ENCODE measurements at regions not wholly inside any gene's neighbourhood (a gene's known extent, or its start where the extent isn't known, plus 50 kb on each side); places are given as distances from the start of the nearest gene placed in this dataset.

DNA sequence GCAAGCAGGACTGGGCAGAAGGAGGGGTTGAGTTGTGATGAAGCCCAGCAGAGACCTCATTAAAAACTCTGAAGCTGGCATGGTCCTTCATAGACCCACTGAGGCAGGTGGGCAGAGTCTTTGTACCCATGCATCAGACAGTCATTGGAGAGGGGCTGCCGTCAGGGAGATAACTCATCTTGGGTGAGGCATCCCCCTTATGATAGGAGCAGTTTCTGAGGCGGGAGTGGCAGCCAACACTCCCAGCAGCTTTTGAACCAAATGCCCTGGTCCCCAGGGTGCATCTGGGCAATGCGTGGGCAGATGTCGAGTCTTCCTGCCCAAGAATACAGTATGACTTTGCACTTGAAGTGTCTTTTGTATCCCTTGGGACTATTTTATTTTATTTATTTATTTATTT lies 68.1 kb downstream of the HTR5A start:
- Mint-ChIP-seq H3K36me3 (ENCODE audit: low read depth) (no peaks in the 10 kb centered on the region), H3K9me3 (no peaks in the 10 kb centered on the region), H3K4me1 (ENCODE audit: low read depth) (no peaks in the 10 kb centered on the region), H3K27ac (no peak overlapping the region), H3K4me3 (no peak overlapping the region), H3K27me3 (ENCODE audit: low read depth) (peaks cover 5% of the 10 kb centered on the region)

DNA sequence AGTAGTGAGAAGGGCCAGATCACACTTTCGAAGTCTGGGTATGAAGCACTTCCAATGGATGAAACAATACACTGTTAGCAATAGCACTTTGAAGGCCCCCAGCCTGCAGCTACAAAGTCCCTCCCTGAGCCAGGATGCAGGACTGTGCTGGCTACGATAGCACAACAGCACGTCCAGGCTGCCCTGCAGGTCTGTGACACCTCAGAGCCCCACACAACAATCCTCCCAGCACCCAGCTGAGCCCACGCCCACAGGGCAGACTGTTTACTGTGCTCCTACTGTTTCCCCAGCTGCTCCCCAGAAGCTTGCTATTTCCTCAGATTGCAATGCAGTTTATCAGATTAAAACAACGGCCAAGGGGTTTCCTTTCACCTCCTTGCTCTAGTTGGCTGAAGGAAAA lies 71.4 kb downstream of the HTR5A start:
- Mint-ChIP-seq H3K4me3 (no peak overlapping the region), H3K9me3 (no peaks in the 10 kb centered on the region), H3K27ac (no peak overlapping the region), H3K4me1 (ENCODE audit: low read depth) (no peaks in the 10 kb centered on the region), H3K36me3 (ENCODE audit: low read depth) (no peaks in the 10 kb centered on the region), H3K27me3 (ENCODE audit: low read depth) (peaks cover 8% of the 10 kb centered on the region)

DNA sequence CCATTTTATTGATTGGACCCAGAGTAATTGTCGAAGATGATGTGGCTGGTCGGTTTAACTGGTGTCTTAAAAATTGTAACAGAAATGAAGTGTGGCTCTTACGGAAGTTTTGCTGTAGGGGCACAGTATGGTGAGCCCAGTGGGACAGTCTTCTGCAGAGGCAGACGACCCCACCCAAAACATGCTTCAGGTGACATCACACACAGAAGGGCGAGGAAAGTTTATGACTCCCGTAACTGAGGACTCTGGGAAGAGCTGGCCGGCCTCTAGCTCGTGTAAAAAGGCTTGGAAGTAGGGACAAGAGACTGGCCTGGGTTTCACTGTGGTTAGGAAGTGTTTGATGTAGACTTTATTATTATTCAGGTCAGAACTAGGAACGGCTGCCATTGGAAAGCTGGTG lies 73.3 kb downstream of the HTR5A start:
- Mint-ChIP-seq H3K4me3 (no peak overlapping the region), H3K27ac (no peak overlapping the region), H3K4me1 (ENCODE audit: low read depth) (no peaks in the 10 kb centered on the region), H3K27me3 (ENCODE audit: low read depth) (peaks cover 14% of the 10 kb centered on the region), H3K36me3 (ENCODE audit: low read depth) (no peaks in the 10 kb centered on the region), H3K9me3 (no peaks in the 10 kb centered on the region)

DNA sequence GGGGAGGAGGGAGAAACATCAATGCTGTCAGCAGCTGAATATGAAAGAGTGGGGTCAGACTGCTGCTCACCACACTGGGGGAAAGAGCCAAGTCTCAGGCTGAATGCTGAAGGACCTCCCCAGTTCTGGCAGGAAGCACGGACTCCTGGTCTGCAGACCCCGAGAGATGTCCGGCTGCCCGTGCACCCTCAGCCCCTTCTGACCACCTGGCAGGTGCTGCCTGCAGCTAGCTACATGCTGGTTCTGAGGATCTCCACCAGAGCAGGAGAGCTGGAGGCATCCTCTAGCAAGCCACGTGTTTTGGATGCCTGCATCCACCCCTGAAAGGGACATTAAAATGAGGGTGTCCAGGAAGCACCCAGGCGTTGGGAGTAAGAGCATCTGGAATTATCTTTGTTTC lies 74.2 kb downstream of the HTR5A start:
- Mint-ChIP-seq H3K9me3 (no peaks in the 10 kb centered on the region), H3K27ac (no peak overlapping the region), H3K4me1 (ENCODE audit: low read depth) (no peaks in the 10 kb centered on the region), H3K4me3 (no peak overlapping the region), H3K27me3 (ENCODE audit: low read depth) (peaks cover 14% of the 10 kb centered on the region), H3K36me3 (ENCODE audit: low read depth) (no peaks in the 10 kb centered on the region)

DNA sequence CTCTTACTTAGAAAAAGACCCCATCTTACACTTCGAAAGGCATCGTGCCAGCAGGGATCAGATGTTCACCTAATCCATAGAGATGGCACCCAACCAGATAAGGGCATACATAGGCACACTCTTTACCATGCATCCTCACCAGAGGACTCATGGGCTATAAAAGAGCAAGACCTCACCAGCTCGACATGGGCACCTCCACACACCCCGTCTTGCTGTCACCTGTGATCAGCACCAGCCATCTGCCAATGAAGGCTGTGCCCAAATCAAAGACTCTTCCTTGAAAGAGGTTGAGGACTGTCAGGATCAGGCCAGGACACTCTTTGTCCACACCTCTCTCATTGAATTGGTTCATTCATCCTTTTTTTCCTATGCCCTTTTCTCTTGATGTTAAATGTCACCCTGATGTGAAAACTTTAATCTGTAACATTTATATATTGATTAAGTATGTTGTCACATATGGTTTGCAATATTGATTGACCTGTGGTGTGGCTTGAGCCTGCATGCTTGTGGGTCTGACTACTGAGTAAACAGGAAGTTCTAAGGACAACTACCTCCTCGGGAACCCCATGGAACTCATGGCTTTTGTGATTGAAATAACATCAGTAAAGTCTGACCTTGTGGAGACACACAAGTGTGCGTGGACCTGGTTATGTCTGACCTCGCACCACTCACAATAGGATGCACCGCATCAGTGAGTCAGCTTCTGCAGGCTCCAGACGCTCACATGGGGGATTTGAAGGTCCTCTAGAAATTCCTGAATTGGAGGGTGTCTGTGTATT lies 75.5 kb downstream of the HTR5A start:
- Mint-ChIP-seq H3K4me1 (ENCODE audit: low read depth) (no peaks in the 10 kb centered on the region), H3K27ac (no peak overlapping the region)

DNA sequence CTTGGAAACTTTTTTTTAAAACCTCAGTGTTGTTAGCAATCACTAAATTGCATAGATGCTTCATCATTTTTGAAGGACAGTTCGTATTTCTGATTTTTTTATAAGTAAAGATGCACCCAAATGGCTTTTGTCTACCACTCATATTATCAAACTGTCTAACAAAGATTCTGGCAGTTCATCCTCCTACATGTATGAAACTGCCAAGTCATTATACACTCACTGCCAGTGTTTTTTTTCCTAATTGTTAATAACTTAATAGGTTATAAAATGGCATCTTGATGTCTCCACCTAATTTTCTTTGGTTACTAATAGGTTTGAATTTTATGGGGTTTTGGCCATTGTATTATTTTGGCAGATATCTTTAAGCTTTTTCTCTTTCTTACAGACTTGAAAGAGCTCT lies 77.0 kb downstream of the HTR5A start:
- Mint-ChIP-seq H3K9me3 (peaks cover 4% of the 10 kb centered on the region), H3K4me3 (no peak overlapping the region), H3K36me3 (ENCODE audit: low read depth) (no peaks in the 10 kb centered on the region), H3K27me3 (ENCODE audit: low read depth) (peaks cover 10% of the 10 kb centered on the region), H3K27ac (no peak overlapping the region), H3K4me1 (ENCODE audit: low read depth) (no peaks in the 10 kb centered on the region)

More for the DNA sequence above, 75.5 kb downstream of the HTR5A start:
- H3K27me3 Mint-ChIP-seq (ENCODE audit: low read depth): peaks cover 14% of the 10 kb centered on the region
- no peaks in the 10 kb centered on the region for H3K9me3 Mint-ChIP-seq
- no peak overlapping the region for H3K4me3 Mint-ChIP-seq
- H3K36me3 Mint-ChIP-seq (ENCODE audit: low read depth): no peaks in the 10 kb centered on the region

DNA sequence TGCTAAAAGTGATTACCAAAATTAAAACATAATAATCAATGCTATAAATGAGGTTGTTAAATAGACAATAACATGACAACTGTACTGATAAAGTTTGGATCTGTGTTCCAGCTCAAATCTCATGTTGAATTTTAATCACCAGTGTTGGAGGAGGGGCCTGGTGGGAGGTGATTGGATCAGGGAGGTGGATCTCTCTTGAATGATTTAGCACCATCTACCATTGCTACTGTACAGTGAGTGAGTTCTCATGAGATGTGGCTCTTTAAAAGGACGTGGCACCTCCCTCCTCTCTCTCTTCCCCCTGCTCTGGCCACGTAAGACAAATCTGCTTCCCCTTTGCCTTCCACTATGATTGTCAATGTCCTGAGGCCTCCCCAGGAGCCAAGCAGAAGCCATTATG lies 77.5 kb downstream of the HTR5A start:
- Mint-ChIP-seq H3K36me3 (ENCODE audit: low read depth) (no peaks in the 10 kb centered on the region), H3K4me3 (no peak overlapping the region), H3K9me3 (peaks cover 4% of the 10 kb centered on the region), H3K27me3 (ENCODE audit: low read depth) (peaks cover 10% of the 10 kb centered on the region), H3K27ac (no peak overlapping the region), H3K4me1 (ENCODE audit: low read depth) (no peaks in the 10 kb centered on the region)

DNA sequence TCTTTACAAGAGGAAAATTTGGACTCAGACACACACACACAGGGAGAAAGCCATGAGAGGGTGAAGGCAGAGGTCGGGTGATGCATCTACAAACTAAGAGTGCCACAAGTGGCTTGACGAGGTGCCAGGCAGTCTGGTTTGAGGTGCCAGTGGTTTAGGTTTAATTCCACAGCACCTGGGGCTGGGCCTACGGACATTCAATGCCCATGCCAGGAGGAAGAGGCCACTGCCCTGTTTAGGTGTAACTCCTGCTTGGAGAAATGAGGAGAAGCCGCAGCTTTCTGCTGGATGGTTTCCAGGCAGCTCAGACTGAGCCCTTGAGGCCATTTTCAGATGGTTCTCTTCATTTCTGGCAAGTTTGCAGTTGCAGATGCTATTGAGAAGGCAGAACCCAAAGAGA lies 83.6 kb downstream of the HTR5A start:
- Mint-ChIP-seq H3K27me3 (ENCODE audit: low read depth) (no peaks in the 10 kb centered on the region), H3K4me1 (ENCODE audit: low read depth) (no peaks in the 10 kb centered on the region), H3K9me3 (peaks cover 4% of the 10 kb centered on the region), H3K27ac (no peak overlapping the region), H3K4me3 (no peak overlapping the region), H3K36me3 (ENCODE audit: low read depth) (no peaks in the 10 kb centered on the region)

DNA sequence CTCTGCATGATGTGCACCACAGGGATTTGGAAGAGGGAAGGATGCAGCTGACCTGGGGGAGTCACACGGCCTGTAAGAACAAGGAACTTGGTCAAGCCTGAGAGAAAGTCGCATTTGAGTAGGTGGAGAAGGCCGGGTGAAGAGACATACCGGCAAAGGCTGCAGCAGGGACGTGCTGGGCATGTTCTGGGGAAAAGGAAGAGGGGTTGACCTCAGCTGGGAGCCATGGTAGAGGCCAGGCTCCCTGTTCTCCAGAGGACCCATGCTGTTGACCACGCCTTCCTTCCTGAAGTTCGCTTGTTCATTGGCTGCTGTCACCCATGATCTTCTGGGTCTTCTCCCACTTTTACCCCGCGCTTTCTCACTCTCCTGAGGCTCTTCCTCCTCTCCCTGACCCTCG lies 84.5 kb downstream of the HTR5A start:
- no peaks in the 10 kb centered on the region for H3K36me3 Mint-ChIP-seq (ENCODE audit: low read depth)
- no peak overlapping the region for H3K27ac Mint-ChIP-seq
- H3K4me3 Mint-ChIP-seq: no peak overlapping the region
- no peaks in the 10 kb centered on the region for H3K27me3 Mint-ChIP-seq (ENCODE audit: low read depth)
- peaks cover 4% of the 10 kb centered on the region for H3K9me3 Mint-ChIP-seq
- H3K4me1 Mint-ChIP-seq (ENCODE audit: low read depth): no peaks in the 10 kb centered on the region

DNA sequence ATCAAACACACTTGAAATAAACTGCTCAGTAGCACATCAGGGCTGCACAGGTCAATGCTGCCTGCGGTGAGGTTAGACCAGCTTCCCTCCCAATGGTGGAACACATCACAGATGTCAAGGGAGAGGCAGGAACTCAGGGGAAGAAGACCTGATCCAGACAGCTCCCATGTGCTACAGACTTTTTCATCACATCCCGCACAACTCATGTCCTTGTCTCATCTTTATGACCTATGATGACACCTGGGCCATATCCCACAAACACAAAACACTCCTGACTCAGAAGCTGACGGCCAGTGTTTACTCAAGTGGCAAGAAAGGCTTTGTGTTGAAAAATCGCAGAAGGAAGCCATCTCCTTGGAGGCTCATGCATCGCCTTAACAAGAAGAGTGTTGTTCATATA lies 91.6 kb downstream of the HTR5A start:
- Mint-ChIP-seq H3K27me3 (ENCODE audit: low read depth) (peaks cover 13% of the 10 kb centered on the region), H3K4me3 (no peak overlapping the region), H3K4me1 (ENCODE audit: low read depth) (peaks cover 2% of the 10 kb centered on the region), H3K9me3 (no peaks in the 10 kb centered on the region), H3K36me3 (ENCODE audit: low read depth) (no peaks in the 10 kb centered on the region), H3K27ac (no peak overlapping the region)

DNA sequence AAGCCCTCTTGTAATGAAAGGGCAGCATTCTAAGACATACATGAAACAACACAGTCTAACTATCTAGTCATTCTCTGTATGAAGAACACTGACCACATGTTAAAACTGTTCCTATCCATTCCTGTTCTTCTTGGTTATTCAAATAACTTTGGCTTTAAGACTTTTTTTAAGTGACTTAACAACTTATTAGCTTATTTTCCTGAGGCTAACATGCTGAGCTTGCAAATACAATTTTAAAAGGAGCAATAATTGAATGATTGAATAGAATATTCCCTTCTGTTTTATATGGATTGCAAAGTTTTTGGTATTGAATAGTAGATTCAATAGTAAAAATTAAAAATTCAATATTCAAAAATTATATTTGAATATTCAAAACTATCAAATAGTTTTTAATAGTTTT lies 92.3 kb downstream of the HTR5A start:
- no peaks in the 10 kb centered on the region for H3K36me3 Mint-ChIP-seq (ENCODE audit: low read depth)
- no peak overlapping the region for H3K4me3 Mint-ChIP-seq
- peaks cover 2% of the 10 kb centered on the region for H3K4me1 Mint-ChIP-seq (ENCODE audit: low read depth)
- peaks cover 13% of the 10 kb centered on the region for H3K27me3 Mint-ChIP-seq (ENCODE audit: low read depth)
- H3K27ac Mint-ChIP-seq: no peak overlapping the region
- H3K9me3 Mint-ChIP-seq: no peaks in the 10 kb centered on the region

DNA sequence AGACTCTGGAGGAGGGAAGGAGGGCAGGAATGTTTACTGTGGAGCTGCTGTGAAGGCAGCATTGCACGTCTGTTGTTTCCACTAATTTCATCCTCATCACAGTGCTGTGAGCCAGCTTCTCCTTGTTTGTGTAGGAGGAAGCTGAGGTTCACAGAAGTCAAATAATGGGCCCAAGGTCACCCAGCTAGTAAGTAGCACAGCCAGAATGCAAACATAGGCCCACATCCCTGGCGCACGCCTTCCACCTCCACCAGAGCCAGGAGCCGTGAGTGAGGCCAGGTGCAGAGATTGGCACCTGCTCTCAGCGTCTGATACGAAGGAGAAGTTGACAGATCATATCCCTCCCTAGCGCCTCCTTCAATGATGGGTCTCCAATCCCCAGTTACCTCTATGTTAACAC lies 93.6 kb downstream of the HTR5A start:
- Mint-ChIP-seq H3K9me3 (no peaks in the 10 kb centered on the region), H3K36me3 (ENCODE audit: low read depth) (no peaks in the 10 kb centered on the region), H3K4me3 (no peak overlapping the region), H3K27ac (no peak overlapping the region), H3K27me3 (ENCODE audit: low read depth) (peaks cover 13% of the 10 kb centered on the region), H3K4me1 (ENCODE audit: low read depth) (peaks cover 2% of the 10 kb centered on the region)

DNA sequence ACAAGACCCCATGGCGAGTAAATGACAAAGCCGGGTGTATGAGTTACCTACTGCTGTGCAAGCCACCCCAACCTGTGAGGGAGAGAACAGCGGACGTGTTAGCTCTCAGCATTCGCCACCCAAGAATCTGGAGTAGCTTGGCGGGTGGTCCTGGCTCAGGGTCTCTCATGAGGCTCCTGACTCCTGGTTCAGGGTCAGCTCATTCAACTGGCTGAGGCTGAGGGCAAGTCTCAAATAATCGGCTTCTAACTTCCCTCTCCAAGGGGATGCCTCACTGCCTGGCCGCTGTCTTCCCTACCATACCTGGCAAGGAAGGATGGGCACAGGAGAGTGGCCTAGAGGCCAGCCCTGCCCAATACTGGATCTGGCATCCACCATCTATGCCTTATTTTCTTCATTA lies 94.2 kb downstream of the HTR5A start:
- no peak overlapping the region for H3K27ac Mint-ChIP-seq
- H3K9me3 Mint-ChIP-seq: no peaks in the 10 kb centered on the region
- peaks cover 13% of the 10 kb centered on the region for H3K27me3 Mint-ChIP-seq (ENCODE audit: low read depth)
- H3K36me3 Mint-ChIP-seq (ENCODE audit: low read depth): no peaks in the 10 kb centered on the region
- H3K4me3 Mint-ChIP-seq: no peak overlapping the region
- peaks cover 2% of the 10 kb centered on the region for H3K4me1 Mint-ChIP-seq (ENCODE audit: low read depth)

DNA sequence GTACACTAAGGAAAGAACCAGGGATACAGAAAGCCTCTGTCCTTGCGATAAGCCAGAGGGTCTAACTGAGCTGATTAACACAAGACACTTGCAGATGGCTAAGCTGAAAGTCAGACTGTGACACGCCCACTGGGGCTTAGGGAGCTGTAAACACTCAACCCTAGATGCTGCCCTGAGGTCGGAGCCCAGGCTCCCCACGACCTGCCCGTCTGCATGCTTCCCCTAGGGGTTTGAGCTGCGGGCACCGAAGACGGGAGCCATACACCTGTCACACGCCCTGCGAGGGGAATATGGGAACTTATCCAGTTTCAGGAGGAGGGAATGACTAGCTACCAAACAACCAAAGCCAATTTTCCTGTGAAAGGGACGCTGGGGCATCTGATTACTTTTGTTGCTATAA lies 96.0 kb downstream of the HTR5A start:
- Mint-ChIP-seq H3K27ac (no peak overlapping the region), H3K4me3 (no peak overlapping the region)

DNA sequence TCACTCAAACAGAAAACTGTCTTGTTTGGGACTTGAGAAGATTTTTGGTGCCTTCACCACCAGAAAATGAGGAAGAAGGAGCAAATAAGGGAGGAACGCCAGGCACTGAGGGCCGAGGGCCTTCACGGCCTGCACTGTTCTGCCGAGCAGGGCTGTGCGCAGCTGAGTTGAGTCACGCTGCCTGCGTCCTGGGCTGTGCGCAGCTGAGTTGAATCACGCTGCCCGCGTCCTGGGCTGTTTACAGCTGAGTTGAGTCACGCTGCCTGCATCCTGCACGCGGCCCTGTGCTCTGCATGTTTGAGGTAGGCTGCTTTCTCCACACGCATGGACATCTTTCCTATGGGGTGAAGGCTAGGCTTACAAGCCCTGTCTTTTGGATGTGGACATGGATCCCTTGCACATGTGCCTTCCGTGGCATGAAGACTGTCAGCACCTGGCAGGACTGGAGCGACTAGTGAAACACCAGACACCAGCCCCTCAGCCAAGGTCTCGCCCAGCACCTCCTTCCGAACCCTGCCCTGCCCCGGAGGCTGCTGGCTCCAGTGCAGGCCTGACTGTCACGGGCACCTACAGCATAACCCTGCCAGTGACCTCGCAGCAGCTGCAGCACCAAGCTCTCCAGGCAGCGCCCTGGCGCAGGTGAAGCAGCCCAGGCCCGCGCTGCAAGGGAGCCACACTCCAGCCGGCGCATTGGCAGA lies 96.7 kb downstream of the HTR5A start:
- no peak overlapping the region for H3K27ac Mint-ChIP-seq
- no peaks in the 10 kb centered on the region for H3K9me3 Mint-ChIP-seq
- no peak overlapping the region for H3K4me3 Mint-ChIP-seq
- H3K27me3 Mint-ChIP-seq (ENCODE audit: low read depth): peaks cover 5% of the 10 kb centered on the region
- no peaks in the 10 kb centered on the region for H3K36me3 Mint-ChIP-seq (ENCODE audit: low read depth)
- H3K4me1 Mint-ChIP-seq (ENCODE audit: low read depth): peaks cover 2% of the 10 kb centered on the region

More for the DNA sequence above, 96.0 kb downstream of the HTR5A start:
- H3K36me3 Mint-ChIP-seq (ENCODE audit: low read depth): no peaks in the 10 kb centered on the region
- no peaks in the 10 kb centered on the region for H3K9me3 Mint-ChIP-seq
- peaks cover 2% of the 10 kb centered on the region for H3K4me1 Mint-ChIP-seq (ENCODE audit: low read depth)
- H3K27me3 Mint-ChIP-seq (ENCODE audit: low read depth): peaks cover 9% of the 10 kb centered on the region

Data from T-helper 1 cell treated with Interleukin-12 subunit alpha and Interleukin-12 subunit beta and Interleukin-4 antibody, amounts not matched to agents 30 μg/mL and 1 μg/mL, for 36 hours (primary cell).